A673 (cell line): ENCODE measurements at regions not wholly inside any gene's neighbourhood (a gene's known extent, or its start where the extent isn't known, plus 50 kb on each side); places are given as distances from the start of the nearest gene placed in this dataset.

ENCODE experiments used
- BruUV-seq: library from RNA; stranded (reverse); fragments of 400-500 nt; replicated peaks from 2 replicates; lab custom pipeline; 2021; lab: Mats Ljungman, UMichigan
- CTCF ChIA-PET: fragments of 300-600 bp; sonication (Branson Sonifier 250); formaldehyde crosslinking; loops from one replicate; lab custom pipeline; 2022; ENCODE audit warnings: antibody characterized with exemption; lab: Charles Lee
- POLR2A ChIA-PET: fragments of 300-600 bp; sonication (Branson Sonifier 250); formaldehyde crosslinking; loops from one replicate; lab custom pipeline; 2022; ENCODE audit warnings: antibody characterized with exemption; ENCODE audit not compliant: low non-redundant PET; lab: Charles Lee
- DNase-seq: peaks from one replicate; pipeline ENCODE4 v3.0.0-alpha.2; 2015; ENCODE audit warnings: low spot score
- H3K27ac ChIP-seq: fragments of 200-600 bp; sonication (generic); 2 replicates; pipeline ENCODE4 v1.5.1; 2016; ENCODE audit warnings: mixed run types, low read depth, mild to moderate bottlenecking, mixed read lengths, antibody characterized with exemption, low read length; ENCODE audit not compliant: poor library complexity, severe bottlenecking
- H3K27me3 ChIP-seq: fragments of 200-600 bp; sonication (generic); replicated peaks from 2 replicates; pipeline ENCODE4 v1.6.1; 2017; ENCODE audit warnings: mixed run types, low read depth, mild to moderate bottlenecking, mixed read lengths, antibody characterized with exemption, low read length; ENCODE audit not compliant: insufficient read depth, poor library complexity
- H3K36me3 ChIP-seq: fragments of 200-600 bp; sonication (generic); 2 replicates; pipeline ENCODE4 v1.6.1; 2016; ENCODE audit warnings: mixed run types, mild to moderate bottlenecking, mixed read lengths, antibody characterized with exemption, low read length; ENCODE audit not compliant: insufficient read depth, poor library complexity, severe bottlenecking
- H3K4me1 ChIP-seq: fragments of 200-600 bp; sonication (generic); 2 replicates; pipeline ENCODE4 v1.6.1; 2017; ENCODE audit warnings: mixed run types, mild to moderate bottlenecking, mixed read lengths, antibody characterized with exemption, low read length; ENCODE audit not compliant: insufficient read depth, poor library complexity, severe bottlenecking
- H3K4me3 ChIP-seq: fragments of 200-600 bp; sonication (generic); 2 replicates; pipeline ENCODE4 v1.5.1; 2016; ENCODE audit warnings: low read depth, mixed run types, mild to moderate bottlenecking, mixed read lengths, low read length; ENCODE audit not compliant: poor library complexity, severe bottlenecking
- H3K9me3 ChIP-seq: fragments of 200-600 bp; sonication (generic); 2 replicates; pipeline ENCODE4 v1.6.1; 2016; ENCODE audit warnings: mixed run types, low read depth, mild to moderate bottlenecking, mixed read lengths, antibody characterized with exemption, low read length; ENCODE audit not compliant: poor library complexity, severe bottlenecking
- EZH2 ChIP-seq: fragments of 200-600 bp; sonication (generic); IDR thresholded peaks from 2 replicates; pipeline ENCODE4 v1.6.1; 2017; ENCODE audit warnings: borderline replicate concordance, low read depth, mild to moderate bottlenecking, mixed read lengths, antibody characterized with exemption, low read length; ENCODE audit not compliant: poor library complexity, severe bottlenecking
- intact Hi-C: fragments of 100-400 bp; cut with micrococcal nuclease; formaldehyde crosslinking; loops from one replicate; pipeline ENCODE4 v1.10.0; 2022; ENCODE audit not compliant: unreplicated experiment
- TF ChIP-seq, protein P1 (sequence below): fragments of 300-800, 200-600 bp; sonication (generic); conservative IDR thresholded peaks from 2 replicates; pipeline ENCODE4 v1.5.1; 2017; ENCODE audit warnings: low read depth, mild to moderate bottlenecking, antibody characterized with exemption, low read length, moderate library complexity, mixed read lengths

GRCh38 chr18:56522816-56523215 lies 115.6 kb downstream of the TXNL1 start:
- Histone ChIP-seq H3K36me3 (no peaks in the 10 kb centered on the region), H3K4me3 (no peak overlapping the region), H3K27me3 (no peaks in the 10 kb centered on the region), H3K9me3 (no peaks in the 10 kb centered on the region), H3K27ac (no peak overlapping the region), H3K4me1 (no peaks in the 10 kb centered on the region)
- no TSS peak for BruUV-seq
- TF ChIP-seq, protein P1, sequence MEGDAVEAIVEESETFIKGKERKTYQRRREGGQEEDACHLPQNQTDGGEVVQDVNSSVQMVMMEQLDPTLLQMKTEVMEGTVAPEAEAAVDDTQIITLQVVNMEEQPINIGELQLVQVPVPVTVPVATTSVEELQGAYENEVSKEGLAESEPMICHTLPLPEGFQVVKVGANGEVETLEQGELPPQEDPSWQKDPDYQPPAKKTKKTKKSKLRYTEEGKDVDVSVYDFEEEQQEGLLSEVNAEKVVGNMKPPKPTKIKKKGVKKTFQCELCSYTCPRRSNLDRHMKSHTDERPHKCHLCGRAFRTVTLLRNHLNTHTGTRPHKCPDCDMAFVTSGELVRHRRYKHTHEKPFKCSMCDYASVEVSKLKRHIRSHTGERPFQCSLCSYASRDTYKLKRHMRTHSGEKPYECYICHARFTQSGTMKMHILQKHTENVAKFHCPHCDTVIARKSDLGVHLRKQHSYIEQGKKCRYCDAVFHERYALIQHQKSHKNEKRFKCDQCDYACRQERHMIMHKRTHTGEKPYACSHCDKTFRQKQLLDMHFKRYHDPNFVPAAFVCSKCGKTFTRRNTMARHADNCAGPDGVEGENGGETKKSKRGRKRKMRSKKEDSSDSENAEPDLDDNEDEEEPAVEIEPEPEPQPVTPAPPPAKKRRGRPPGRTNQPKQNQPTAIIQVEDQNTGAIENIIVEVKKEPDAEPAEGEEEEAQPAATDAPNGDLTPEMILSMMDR: no peak
- TF ChIP-seq EZH2: no peak
- DNase-seq: no peak
- ChIA-PET CTCF (no interaction called here), POLR2A (no interaction called here)
- intact Hi-C loops: no loop called here

DNA sequence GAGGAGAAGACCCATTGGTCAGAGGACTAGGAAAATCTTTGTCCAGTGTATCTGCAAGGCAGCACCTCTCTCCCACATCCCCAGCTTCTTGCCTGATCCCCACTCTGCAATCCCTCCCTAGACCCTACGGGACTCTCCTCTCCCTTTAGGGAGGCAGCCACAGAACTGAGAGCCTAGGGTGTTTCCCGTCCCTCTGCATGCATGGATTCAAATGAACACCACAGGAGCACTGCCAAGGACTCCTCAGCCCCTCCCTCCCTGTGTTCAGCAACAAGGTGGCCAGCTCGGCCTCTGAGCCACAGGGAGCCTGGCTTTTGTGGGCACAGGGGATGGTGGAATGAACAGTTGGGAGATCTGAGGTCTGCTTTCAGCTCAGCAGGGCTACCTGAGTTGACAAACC lies 117.1 kb downstream of the TXNL1 start:
- ChIA-PET CTCF (no interaction called here), POLR2A (no interaction called here)
- no peak overlapping the region for H3K27ac ChIP-seq
- DNase-seq: no peak
- no peaks in the 10 kb centered on the region for H3K36me3 ChIP-seq
- no peaks in the 10 kb centered on the region for H3K4me1 ChIP-seq
- intact Hi-C loops: no loop called here
- no peak for TF ChIP-seq EZH2
- TF ChIP-seq, protein P1: no peak
- no TSS peak for BruUV-seq
- H3K27me3 ChIP-seq: no peaks in the 10 kb centered on the region
- H3K9me3 ChIP-seq: no peaks in the 10 kb centered on the region
- no peak overlapping the region for H3K4me3 ChIP-seq

GRCh38 chr18:56517761-56518160 lies 120.6 kb downstream of the TXNL1 start:
- no peak overlapping the region for H3K4me3 ChIP-seq
- H3K27me3 ChIP-seq: no peaks in the 10 kb centered on the region
- intact Hi-C loops: no loop called here
- no peak for DNase-seq
- H3K27ac ChIP-seq: no peak overlapping the region
- no peaks in the 10 kb centered on the region for H3K9me3 ChIP-seq
- no TSS peak for BruUV-seq
- ChIA-PET POLR2A (no interaction called here), CTCF (no interaction called here)
- H3K4me1 ChIP-seq: no peaks in the 10 kb centered on the region
- TF ChIP-seq EZH2: no peak
- TF ChIP-seq, protein P1: no peak
- H3K36me3 ChIP-seq: no peaks in the 10 kb centered on the region
